Neural cell (in vitro differentiated cells): ENCODE measurements at regions not wholly inside any gene's neighbourhood (a gene's known extent, or its start where the extent isn't known, plus 50 kb on each side); places are given as distances from the start of the nearest gene placed in this dataset.

Experiments used
- H2AFZ ChIP-seq: fragments of 200-600, 300-800 bp; sonication (generic), shearing (Covaris generic); 2 replicates; pipeline ENCODE4 v1.6.0; 2014; ENCODE audit warnings: low read depth, mild to moderate bottlenecking, antibody characterized with exemption, low read length, moderate library complexity
- H3F3A ChIP-seq: fragments of 200-600 bp; shearing (Covaris generic); 2 replicates; pipeline ENCODE4 v1.6.1; 2016; ENCODE audit warnings: mild to moderate bottlenecking, moderate library complexity, mixed read lengths, antibody characterized with exemption, low read length; ENCODE audit not compliant: insufficient read depth, poor library complexity, severe bottlenecking
- H3K27ac ChIP-seq: fragments of 200-600, 300-800 bp; sonication (generic), shearing (Covaris generic); 2 replicates; pipeline ENCODE4 v1.5.1; 2014; ENCODE audit warnings: mild to moderate bottlenecking, low read length, moderate library complexity
- H3K27me3 ChIP-seq: fragments of 300-800, 200-600 bp; sonication (generic), shearing (Covaris generic); 2 replicates; pipeline ENCODE4 v1.6.0; 2014; ENCODE audit warnings: mild to moderate bottlenecking, low read depth, low read length, moderate library complexity; ENCODE audit not compliant: insufficient read depth
- H3K36me3 ChIP-seq: fragments of 300-800, 200-600 bp; sonication (generic), shearing (Covaris generic); 2 replicates; pipeline ENCODE4 v1.5.1; 2014; ENCODE audit warnings: mild to moderate bottlenecking, antibody characterized with exemption, low read length, moderate library complexity; ENCODE audit not compliant: insufficient read depth
- H3K4me2 ChIP-seq: fragments of 300-800, 200-600 bp; sonication (generic), shearing (Covaris generic); 2 replicates; pipeline ENCODE4 v1.6.0; 2014; ENCODE audit warnings: mild to moderate bottlenecking, low read length
- H3K4me3 ChIP-seq: fragments of 300-800, 200-600 bp; sonication (generic), shearing (Covaris generic); 2 replicates; pipeline ENCODE4 v1.5.1; 2014; ENCODE audit warnings: mild to moderate bottlenecking, low read length, moderate library complexity
- H3K79me2 ChIP-seq: fragments of 200-600 bp; shearing (Covaris generic); replicated peaks from 2 replicates; pipeline ENCODE4 v1.6.0; 2014; ENCODE audit warnings: mild to moderate bottlenecking, low read length, moderate library complexity; ENCODE audit not compliant: insufficient read depth
- H3K9ac ChIP-seq: fragments of 300-800, 200-600 bp; sonication (generic), shearing (Covaris generic); 2 replicates; pipeline ENCODE4 v1.6.1; 2016; ENCODE audit warnings: mild to moderate bottlenecking, low read length, mixed read lengths
- H3K9me2 ChIP-seq: fragments of 200-600 bp; shearing (Covaris generic); 2 replicates; pipeline ENCODE4 v1.6.1; 2016; ENCODE audit warnings: mild to moderate bottlenecking, low read length, mixed read lengths; ENCODE audit not compliant: insufficient read depth
- H3K9me3 ChIP-seq: fragments of 200-600, 300-800 bp; sonication (generic), shearing (Covaris generic); 2 replicates; pipeline ENCODE4 v1.6.1; 2016; ENCODE audit warnings: mild to moderate bottlenecking, mixed run types, low read length, moderate library complexity, mixed read lengths
- H4K20me1 ChIP-seq: fragments of 200-600 bp; shearing (Covaris generic); 2 replicates; pipeline ENCODE4 v1.6.1; 2016; ENCODE audit warnings: mild to moderate bottlenecking, mixed run types; ENCODE audit not compliant: insufficient read depth
- CTCF ChIP-seq: fragments of 450-650 bp; IDR thresholded peaks from 2 replicates; pipeline ENCODE4 v1.5.1; 2014; ENCODE audit warnings: antibody characterized with exemption, mild to moderate bottlenecking, moderate library complexity; ENCODE audit not compliant: poor library complexity, severe bottlenecking
- EP300 ChIP-seq: fragments of 450-650 bp; conservative IDR thresholded peaks from 2 replicates; pipeline ENCODE4 v1.6.1; 2014; ENCODE audit warnings: antibody characterized with exemption, mild to moderate bottlenecking, moderate library complexity; ENCODE audit not compliant: poor library complexity, severe bottlenecking
- EZH2 ChIP-seq: fragments of 200-600, 300-800 bp; shearing (Covaris generic), sonication (generic); IDR thresholded peaks from 2 replicates; pipeline ENCODE4 v1.6.1; 2014; ENCODE audit warnings: antibody characterized with exemption, low read length, borderline replicate concordance, mild to moderate bottlenecking; ENCODE audit not compliant: insufficient read depth, poor library complexity, severe bottlenecking
- MXI1 ChIP-seq: fragments of 450-650 bp; conservative IDR thresholded peaks from 2 replicates; pipeline ENCODE4 v1.6.1; 2014; ENCODE audit warnings: antibody characterized with exemption, mild to moderate bottlenecking; ENCODE audit not compliant: poor library complexity, severe bottlenecking
- POLR2AphosphoS5 ChIP-seq: IDR thresholded peaks from 2 replicates; pipeline ENCODE4 v1.6.1; 2012
- RAD21 ChIP-seq: fragments of 450-650 bp; conservative IDR thresholded peaks from 2 replicates; pipeline ENCODE4 v1.6.1; 2014; ENCODE audit warnings: antibody characterized with exemption, mild to moderate bottlenecking, moderate library complexity
- REST ChIP-seq: IDR thresholded peaks from 2 replicates; pipeline ENCODE4 v1.6.1; 2012; ENCODE audit warnings: borderline replicate concordance
- SMC3 ChIP-seq: fragments of 450-650 bp; conservative IDR thresholded peaks from 2 replicates; pipeline ENCODE4 v1.6.1; 2014; ENCODE audit warnings: antibody characterized with exemption, mild to moderate bottlenecking, moderate library complexity; ENCODE audit not compliant: poor library complexity
- TAF1 ChIP-seq: IDR thresholded peaks from 2 replicates; pipeline ENCODE4 v1.6.1; 2012; ENCODE audit warnings: low read depth

- Histone ChIP-seq H2AFZ (no peak overlapping the region), H3K9me2 (no peaks in the 10 kb centered on the region), H3F3A (peaks cover 5% of the 10 kb centered on the region), H3K9me3 (no peaks in the 10 kb centered on the region), H4K20me1 (no peaks in the 10 kb centered on the region), H3K36me3 (no peaks in the 10 kb centered on the region), H3K27ac (no peak overlapping the region), H3K9ac (no peak overlapping the region), H3K4me2 (no peak overlapping the region), H3K4me3 (no peak overlapping the region), H3K27me3 (no peaks in the 10 kb centered on the region), H3K79me2 (no peaks in the 10 kb centered on the region)
- TF ChIP-seq MXI1 (no peak), SMC3 (no peak), RAD21 (no peak), EZH2 (no peak), TAF1 (no peak), EP300 (no peak), REST (no peak), POLR2AphosphoS5 (no peak), CTCF (no peak)
Measured at GRCh38 chr14:101634850-101635748, 73.8 kb downstream of the DIO3 start.

GRCh38 chr14:101635749-101636560 lies 74.7 kb downstream of the DIO3 start:
- Histone ChIP-seq H3K27ac (no peak overlapping the region), H3K9me2 (no peaks in the 10 kb centered on the region)

More at GRCh38 chr14:101635749-101636560, 74.7 kb downstream of the DIO3 start:
- no peak overlapping the region for H2AFZ ChIP-seq
- no peaks in the 10 kb centered on the region for H4K20me1 ChIP-seq
- H3K79me2 ChIP-seq: no peaks in the 10 kb centered on the region
- no peak for TF ChIP-seq EZH2
- no peak for TF ChIP-seq CTCF
- peak; percentile 16 for TF ChIP-seq EP300
- TF ChIP-seq TAF1: no peak
- no peak for TF ChIP-seq RAD21
- TF ChIP-seq POLR2AphosphoS5: no peak
- TF ChIP-seq MXI1: no peak
- no peak for TF ChIP-seq REST
- H3K4me2 ChIP-seq: no peak overlapping the region
- no peaks in the 10 kb centered on the region for H3K27me3 ChIP-seq
- H3F3A ChIP-seq: peaks cover 3% of the 10 kb centered on the region
- H3K4me3 ChIP-seq: no peak overlapping the region
- no peaks in the 10 kb centered on the region for H3K36me3 ChIP-seq
- H3K9ac ChIP-seq: no peak overlapping the region
- no peaks in the 10 kb centered on the region for H3K9me3 ChIP-seq
